ENCODE measurements at regions not wholly inside any gene's neighbourhood (a gene's known extent, or its start where the extent isn't known, plus 50 kb on each side); places are given as distances from the start of the nearest gene placed in this dataset.

- TF ChIP-seq ZBTB8A (IDR thresholded peaks at IDR 0.05; ENCODE audit: partially characterized antibody), result no peak
- no peak for TF ChIP-seq KDM1A (IDR thresholded peaks at IDR 0.05)
- TF ChIP-seq ZBTB43 (CRISPR knock-in tag; IDR thresholded peaks at IDR 0.05), result no peak
- no peak for TF ChIP-seq PHB (CRISPR knock-in tag; IDR thresholded peaks at IDR 0.05)
These were observed 364.1 kb downstream of the GJA1 start (continued) for GRCh38 chr6:121799574-121799973.

GRCh38 chr6:121800047-121800446 lies 364.6 kb downstream of the GJA1 start:
- ChIA-PET POLR2A (no interaction called here), CTCF (ENCODE audit: low intra/inter-chr PET ratio) (no interaction called here)
- FAIRE-seq (no peak), ATAC-seq (no peak), DNase-seq (ENCODE audit: extremely low read depth in 1 of 4, low spot score in 3 of 4) (no peak)
- Histone ChIP-seq H3K9me1 (ENCODE audit: control insufficient read depth, insufficient read depth, low read length) (no peaks in the 10 kb centered on the region), H3K79me2 (ENCODE audit: control insufficient read depth, insufficient read depth, low read length) (no peaks in the 10 kb centered on the region), H3K4me1 (replicated peaks in 1 of 2; ENCODE audit: control insufficient read depth in 2 of 2, insufficient read depth in 2 of 2, low read length in 2 of 2) (no peaks in the 10 kb centered on the region), H3K36me3 (ENCODE audit: control insufficient read depth, insufficient read depth, low read length) (no peaks in the 10 kb centered on the region), H2AFZ (ENCODE audit: low read depth, low read length) (no peak overlapping the region), H4K20me1 (replicated peaks; ENCODE audit: control insufficient read depth, insufficient read depth, low read length) (no peaks in the 10 kb centered on the region), H3K4me2 (ENCODE audit: insufficient read depth, low read length) (no peak overlapping the region), H3K9me3 (replicated peaks; ENCODE audit: control insufficient read depth, insufficient read depth, low read depth, low read length) (no peaks in the 10 kb centered on the region), H3K9ac (ENCODE audit: insufficient read depth in 1 of 2, low read depth in 2 of 2, low read length in 2 of 2) (no peak overlapping the region), H3K4me3 (no peak overlapping the region), H3K27me3 (ENCODE audit: control insufficient read depth in 2 of 2, insufficient read depth in 2 of 2, low read length in 2 of 2) (no peaks in the 10 kb centered on the region), H3K27ac (ENCODE audit: extremely low read depth, low read depth, low read length) (no peak overlapping the region)
- in situ Hi-C loops (cut with MboI) (no loop called here), intact Hi-C loops (cut with micrococcal nuclease) (no loop called here)
- BruUV-seq (replicated peaks), result no TSS peak
- TF ChIP-seq E2F1 (CRISPR knock-in tag; IDR thresholded peaks at IDR 0.05), result no peak
- TF ChIP-seq EZH2 (IDR thresholded peaks at IDR 0.05; ENCODE audit: borderline replicate concordance, low read depth, low read length), result no peak
- WGBS (ENCODE audit: insufficient coverage, low coverage, missing lambda C conversion rate), result 0% methylated on average over 1 of the region's 1 CpG

Measured in K562 (cell line).